ENCODE measurements at regions not wholly inside any gene's neighbourhood (a gene's known extent, or its start where the extent isn't known, plus 50 kb on each side); places are given as distances from the start of the nearest gene placed in this dataset.

DNA sequence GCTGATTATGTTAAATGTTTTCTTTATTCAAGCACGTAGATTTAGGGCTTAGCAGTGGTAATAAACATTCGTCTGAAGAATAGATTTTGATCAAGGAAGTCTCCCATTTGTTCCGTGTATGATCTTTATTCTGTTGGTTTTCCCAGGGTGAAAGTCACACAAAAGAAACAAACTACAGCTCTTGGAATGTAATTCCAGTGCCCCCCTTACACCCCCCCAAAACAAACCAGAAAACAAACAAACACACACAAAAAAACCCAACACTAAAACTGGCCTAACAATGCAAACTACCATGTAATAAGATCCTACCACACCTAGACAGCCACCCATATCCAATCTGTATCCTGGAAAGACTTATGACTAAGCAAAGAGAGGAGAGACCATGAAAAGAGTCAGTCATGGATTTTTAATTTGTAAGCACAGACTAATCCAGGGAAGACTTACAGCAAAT lies 196.2 kb upstream of the ELL2 start:
- no peak for DNase-seq

DNA sequence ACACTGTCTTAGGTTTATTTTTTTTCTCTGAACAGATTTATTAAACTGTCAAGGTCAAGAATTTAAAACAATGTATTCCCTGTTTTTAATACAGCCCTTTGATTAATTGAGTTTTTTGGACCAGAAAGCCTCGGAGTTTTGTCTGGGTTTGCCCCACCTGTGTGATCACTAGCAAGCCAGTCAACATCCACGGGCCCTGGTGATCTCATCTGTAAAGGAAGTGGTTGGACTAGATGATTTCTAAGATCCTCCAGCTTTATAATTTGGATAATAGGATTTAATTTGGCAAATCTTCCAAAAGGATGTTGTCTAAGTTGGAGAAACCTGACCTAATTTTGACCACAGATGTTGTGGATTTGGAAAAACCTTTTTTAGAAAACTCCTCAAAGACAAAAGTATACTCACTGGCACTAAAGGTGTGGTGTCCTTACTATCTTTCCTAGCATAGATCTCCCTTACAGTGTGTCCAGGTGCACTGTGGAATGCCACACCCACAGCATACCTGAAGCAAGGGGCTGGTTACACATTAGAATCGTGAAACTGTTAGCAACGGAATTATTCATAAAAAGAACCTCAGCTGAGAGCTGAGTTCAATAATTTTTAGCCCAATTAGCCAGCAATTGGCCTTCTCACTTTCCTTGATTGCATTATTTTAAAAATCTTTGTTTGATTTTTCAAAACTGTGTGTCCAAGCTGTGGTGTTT lies 195.6 kb upstream of the ELL2 start:
- DNase-seq, result no peak

DNA sequence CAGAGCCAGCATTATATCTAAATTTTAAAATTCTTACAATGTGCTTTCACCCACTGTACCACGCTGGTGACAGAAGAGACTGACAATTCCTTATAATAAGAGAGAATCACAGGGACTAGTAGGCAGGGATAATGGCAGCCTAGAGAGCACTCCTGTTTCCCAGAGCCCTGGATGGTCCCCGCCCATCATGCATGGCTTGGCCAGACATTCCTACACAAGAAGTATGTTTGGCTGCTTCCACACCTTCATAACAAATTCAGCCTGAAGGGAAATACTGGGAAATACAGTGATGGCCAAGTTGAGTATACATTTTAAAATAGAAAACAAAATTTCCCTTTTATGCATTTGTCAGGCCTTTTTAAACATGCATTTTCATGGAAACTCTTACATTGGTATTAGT lies 193.5 kb upstream of the ELL2 start:
- DNase-seq, result no peak

DNA sequence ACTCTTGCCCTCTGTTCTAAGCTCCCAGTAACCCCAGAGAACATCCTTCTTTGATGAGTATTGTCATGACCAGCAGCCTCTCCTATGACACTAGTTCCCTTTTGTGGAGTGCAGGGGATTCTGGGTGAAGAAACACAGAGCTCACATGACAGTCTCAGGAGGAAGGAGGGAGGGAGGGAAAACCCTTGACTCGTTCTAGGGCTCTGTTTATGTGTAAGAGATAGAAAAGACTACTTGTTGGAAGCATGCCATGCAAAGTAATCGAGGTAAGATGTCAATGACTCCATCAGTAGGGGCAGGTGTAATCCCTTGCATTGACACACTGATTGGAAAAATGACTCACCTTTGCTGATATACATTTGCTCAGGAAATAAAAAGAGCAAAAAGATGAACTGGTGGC lies 190.2 kb upstream of the ELL2 start:
- peak; percentile 79 for DNase-seq

DNA sequence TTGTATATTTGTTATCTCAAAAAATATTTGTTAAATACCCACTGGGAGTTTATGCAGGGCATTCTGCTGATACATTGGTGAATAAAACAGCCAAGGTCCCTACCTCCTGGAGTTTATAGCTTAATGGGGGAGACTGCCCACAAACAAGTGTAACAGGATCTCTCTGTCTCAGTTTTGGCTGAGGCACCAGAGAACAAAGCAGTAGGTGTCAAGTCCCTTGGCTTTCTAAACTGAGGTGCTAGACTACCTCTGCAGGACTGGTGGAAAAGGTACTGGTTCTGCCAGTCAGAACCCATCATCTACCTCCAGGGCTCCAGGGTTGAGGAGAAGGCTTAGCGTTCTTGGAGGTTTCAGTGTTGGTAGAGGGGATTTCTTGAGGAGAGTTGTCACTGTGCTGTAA lies 188.4 kb upstream of the ELL2 start:
- no peak for DNase-seq

DNA sequence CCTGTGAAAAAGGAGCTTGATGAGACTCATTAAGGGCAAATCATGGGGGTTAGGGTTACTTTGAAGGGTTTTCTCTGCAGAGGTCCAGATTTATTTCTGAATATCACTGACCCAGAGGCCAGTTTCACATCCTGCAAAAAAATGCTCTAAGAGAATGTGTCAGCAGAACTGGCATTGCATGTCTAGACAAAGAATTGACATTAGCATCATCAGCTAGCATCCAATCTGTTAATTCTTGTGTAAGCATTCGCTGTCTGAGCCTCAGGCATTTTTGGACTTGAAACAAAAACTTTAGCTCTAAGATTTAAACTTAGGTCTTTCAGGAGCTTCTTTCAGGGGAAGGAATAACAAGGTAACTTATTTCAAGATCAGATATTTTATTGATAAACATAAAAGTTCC lies 187.9 kb upstream of the ELL2 start:
- peak; percentile 65 for DNase-seq

DNA sequence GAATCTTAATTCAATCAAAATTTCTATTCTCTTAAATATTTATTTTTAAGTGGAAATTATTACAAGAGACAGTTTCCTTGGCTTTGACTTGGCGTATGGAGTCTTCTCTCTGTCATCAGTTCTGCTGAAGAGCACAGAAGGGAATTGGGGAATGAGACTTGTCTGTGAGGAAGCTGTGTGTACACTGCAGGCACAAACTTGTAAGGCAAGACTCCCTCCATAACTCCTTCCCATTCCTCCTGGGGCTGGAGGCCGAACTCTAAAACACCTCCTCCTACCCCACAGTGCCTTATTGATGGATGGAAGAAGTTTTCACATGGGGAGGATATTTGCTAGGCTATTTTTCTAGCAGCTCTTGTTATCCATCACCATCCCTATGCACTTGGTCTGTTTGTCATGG lies 187.4 kb upstream of the ELL2 start:
- no peak for DNase-seq

DNA sequence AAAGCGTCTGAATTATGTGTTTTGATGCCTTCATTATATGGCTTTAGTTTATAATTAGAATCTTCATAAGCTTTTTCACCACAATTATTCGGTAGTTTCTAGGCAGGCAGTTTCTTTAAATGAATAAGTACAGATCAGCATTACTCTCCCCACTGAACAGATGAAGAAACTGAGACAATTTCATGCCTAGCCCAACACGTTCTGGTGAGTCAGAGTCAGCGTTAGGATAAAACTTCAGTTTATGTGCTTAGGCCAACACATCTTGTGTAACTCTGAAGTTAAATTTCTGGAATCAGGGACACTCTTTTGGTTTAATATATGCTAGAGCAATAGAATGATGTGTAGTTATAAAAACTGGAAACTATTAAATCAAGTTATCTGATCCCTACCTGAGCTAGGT lies 186.7 kb upstream of the ELL2 start:
- DNase-seq, result no peak

DNA sequence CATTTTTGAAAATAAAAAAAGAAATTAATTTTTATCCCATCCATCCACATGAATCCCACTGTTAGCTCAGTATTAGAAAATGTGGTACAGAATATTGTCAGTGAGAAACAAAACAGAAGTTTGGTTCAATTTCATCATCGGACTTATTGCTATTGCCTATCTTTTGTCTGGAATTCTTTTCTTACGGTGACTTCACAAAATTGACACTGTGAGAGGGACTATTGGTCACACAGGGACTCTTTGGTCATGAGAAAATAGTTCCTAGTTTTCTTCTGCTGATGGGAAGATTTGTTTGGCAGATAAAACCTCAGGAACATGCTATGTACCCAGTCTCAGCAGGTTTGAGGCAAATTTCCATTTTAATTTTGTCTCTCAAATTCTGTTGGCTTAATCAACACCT lies 186.2 kb upstream of the ELL2 start:
- no peak for DNase-seq

DNA sequence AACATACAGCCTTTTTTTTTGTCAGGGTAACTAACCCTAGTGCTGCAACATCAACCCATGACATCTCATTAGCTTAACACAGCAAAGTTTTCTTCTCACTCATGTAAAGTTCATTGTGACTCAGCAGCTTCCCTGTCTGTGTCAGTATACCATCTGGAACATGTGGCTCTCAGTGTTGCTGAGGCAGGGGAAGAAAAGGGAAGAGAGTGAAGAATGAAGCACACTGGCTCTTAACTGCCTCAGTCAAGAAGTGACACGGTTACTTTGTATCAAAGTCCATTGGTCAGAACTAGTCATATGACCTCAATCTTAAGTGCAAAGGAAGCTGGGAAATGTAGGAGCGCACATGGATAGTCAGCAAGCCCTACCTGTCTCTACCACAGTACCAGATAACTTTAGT lies 185.0 kb upstream of the ELL2 start:
- DNase-seq, result peak; percentile 91

DNA sequence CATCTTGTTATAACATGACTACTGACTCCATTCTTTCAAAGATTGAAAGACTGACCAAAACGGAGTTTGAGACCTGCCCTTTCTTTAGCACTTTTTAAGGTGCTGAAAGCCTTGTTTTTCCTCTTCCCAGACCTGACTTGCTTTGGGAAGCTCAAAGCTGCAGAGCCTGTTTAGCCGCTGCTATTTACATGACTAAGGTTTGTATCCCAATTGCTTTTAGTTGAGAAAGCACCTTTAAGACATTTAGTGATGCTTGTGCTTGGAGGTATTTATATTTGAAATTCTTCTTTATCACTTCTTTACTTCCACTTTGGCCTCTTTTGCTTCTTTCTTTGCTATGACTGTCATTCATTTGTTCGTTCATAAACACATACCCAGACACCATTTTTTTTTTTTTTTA lies 182.6 kb upstream of the ELL2 start:
- DNase-seq, result no peak

DNA sequence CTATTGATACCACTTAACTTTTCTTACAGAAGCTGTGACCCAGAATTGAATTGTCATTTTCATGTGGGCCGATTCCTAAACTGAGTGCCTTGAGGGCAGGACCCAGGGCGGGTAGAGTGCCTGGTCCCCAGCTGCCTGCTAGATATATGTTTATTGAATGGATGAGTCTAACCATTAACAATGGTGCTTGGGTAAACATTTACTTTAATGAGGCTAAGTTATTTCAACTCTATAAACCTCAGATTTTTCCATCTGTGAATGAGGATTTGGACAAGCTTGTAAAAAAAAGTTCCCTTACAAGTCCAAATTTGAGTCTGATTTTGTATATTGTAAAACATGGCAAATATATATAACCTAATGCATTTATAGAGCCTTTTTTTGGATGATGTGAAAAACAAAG lies 181.8 kb upstream of the ELL2 start:
- DNase-seq, result no peak

DNA sequence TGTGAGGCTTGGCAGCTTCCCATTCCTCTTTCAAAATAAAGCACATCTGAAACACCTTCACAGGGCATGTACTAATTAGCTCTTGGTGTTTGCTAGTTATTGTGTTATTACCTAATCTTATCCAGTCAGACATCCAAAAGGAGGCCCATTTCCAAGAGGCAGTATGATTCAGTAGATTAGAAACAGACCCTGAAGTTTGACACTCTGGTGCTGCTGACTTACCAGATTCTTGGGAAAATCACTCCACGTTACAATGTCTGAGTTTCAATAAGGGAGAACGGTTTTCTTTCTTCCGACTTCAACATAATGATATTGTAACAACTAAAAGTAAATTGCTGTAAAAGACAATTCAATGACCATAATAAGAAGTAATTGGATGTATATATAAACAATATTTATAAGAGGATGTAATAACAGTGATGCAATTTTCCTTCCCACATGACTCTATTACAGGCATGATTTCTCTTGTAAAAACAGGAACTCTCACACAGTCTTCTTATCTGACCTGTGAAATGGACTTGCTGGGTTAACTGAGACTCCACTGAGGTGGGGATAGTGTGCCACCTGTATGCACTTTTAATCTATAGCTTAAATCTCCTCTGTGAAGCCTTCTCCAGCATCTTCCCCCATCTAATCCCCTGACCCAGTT lies 181.3 kb upstream of the ELL2 start:
- DNase-seq, result peak; percentile 71

DNA sequence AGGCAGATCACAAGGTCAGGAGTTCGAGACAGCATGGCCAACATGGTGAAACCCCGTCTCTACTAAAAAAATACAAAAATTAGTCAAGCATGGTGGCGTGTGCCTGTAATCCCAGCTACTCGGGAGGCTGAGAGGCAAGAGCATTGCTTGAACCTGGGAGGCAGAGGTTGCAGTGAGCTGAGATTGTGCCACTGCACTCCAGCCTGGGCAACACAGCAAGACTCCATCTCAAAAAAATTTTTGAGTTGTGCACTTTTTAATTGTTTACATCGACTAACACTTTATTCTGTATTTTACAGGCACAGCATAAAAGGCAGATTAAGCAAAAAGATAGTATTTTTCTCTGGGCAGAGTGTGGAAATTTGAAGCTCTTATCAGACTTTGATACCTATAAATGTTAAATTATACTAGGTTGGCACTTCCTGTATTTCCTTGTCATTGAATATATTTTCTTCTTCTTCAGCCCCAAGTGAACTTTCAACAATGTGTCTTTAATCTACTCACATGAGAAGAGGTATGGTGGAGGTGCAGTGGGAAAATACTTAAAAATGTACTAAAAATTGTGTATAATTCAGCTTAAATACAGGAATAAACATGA lies 180.6 kb upstream of the ELL2 start:
- no peak for DNase-seq

DNA sequence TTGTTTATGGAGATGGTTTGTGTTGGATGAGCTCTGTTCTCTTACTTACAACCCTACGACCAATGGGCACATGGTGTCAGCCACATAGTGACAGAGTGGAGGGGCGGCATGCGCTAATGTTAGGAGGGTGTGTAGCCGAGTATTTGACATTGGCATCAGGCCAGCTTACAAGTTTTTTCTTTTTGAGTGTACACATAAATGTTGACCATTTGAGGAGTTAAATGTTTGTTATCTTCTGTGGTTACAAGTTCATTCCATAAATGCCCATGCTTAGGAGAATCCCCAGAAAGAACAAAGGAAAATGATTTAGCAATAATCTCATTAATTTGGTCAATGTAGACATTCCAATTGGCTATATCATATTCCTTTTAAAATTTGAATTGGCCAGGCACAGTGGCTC lies 180.1 kb upstream of the ELL2 start:
- DNase-seq, result no peak

DNA sequence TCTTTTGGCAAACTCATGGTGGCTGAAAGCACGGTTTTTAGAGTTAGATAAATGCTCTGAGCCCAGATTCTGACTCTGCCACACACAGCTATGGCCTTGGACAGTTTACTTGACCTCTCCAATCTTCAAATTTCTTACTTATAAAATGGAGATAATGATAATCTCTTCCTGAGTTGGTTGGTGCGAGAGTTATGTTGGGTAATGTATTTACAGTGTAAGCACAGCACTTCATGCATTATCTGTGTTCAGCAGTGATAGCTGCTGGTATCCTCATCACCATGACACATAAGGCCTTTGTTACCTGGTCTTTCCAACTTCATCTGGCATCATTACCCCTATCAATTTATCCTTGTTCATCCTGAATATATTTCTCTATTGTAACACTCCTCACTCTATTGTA lies 178.8 kb upstream of the ELL2 start:
- no peak for DNase-seq

DNA sequence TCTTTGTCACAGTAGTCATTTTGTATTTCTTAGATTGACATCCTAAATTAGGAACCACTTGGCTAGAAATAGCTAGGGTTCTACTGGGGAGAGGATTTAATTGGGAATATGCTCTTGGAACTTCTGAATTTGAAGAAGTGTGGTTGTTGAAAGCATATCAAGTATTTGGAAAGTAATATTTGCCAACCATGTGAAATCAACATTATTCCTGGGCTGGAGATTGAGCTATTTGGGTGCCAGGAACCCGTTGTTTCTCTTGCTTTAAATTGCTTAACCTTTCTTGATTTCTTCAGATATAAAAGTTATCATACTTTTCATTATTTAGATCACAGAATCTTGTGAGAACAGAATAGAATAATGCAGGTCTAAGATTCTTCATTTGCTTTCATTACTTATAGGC lies 178.4 kb upstream of the ELL2 start:
- no peak for DNase-seq

DNA sequence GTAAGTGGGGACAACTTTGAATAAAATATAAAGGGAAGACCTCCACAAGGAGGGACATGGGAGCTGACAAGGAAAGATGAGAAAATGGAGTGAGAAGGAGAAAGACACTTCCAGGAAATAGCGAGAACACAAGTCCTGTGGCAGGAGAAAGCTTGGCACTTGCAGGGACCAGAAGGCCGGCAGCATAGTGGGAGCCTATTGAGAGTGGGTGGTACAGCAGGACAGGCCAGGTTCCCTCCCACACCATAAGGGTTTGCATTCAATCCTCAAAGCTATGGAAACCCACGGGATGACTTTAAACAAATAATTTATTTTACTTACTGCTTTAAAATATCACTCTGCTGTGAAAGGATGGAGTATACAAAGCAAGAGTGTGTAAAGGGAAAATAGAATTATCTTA lies 173.2 kb upstream of the ELL2 start:
- DNase-seq, result no peak

DNA sequence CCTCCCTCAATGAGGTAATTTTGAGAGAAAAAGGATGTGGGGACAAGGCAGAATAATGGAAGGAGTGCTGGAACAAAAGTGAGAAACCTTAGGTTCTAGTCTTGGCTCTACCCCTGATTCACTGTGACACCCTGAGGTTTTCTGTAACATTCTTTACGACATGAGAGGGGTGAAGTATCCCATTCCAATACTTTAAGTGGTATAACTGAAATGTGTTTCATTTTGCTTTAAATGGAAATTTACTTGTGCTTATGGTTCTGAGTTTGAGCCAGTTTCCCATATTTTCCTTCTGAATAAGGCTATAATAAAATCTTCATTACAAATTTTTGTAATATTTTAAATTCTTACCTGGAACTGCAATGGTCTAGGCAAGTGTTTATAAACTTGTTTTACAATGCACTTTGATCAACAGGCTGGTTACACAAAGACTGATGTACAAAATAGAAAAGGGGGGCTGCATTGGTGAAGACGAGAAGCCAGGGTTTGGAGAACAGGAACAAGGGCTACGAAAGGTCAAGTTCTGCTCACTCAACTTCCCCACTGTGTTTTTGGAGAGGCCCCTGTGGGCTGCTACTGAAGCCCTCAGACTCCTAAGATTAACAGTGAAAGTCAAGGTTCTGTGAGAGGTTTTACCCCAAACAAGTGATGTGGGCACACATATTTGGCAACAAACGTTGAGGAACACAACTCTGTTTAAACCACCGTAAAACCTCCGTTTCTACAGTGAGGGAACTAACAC lies 171.9 kb upstream of the ELL2 start:
- no peak for DNase-seq

DNA sequence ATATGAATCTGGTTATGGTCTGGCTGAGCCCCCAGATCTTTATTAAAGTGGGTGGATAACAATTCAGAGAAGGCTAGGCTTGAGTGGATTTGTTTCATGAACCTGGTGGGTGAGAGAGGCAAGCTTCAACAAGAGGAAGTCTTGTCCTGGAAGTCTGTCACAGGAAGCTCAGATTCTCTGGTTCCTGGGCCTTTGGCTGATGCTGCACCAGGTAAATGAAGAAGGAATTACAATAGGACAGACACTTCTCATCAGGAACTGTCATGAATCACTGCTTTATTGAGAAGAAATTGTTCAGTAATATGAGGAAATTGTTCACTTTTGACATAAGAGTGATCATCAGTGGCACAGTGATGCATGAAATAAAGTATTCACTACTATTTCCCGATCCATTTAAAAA lies 167.6 kb upstream of the ELL2 start:
- DNase-seq, result no peak

DNA sequence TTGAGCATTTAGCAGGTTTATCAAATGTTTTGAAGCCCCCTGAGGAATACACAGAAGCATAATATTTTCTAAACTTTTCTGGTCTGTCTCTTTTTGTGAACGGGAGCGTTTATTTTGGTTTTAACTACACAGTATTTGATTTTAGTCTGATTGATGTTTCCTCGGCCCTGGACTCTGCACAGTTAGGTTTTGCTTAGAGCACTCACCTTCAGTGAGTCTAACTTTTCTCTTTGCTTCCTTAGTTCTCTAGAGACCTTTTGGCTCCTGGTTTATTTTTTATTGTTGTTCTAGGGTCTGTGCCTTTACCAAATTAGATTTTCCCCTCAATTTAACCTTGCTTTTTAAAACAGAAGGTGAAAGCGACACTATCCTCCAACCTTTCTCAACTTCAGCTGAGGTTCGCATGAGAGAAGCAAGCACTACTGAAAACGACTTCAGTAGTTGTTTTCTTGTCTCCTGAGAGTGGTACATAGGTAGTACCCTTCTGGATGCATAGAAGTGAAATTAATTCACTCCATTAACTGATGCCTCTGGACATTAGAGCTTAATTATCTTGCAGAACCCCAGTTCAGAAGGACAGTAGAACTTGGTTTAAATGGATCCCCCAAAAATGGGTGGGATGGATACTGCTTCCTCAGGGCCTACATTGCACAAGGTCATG lies 166.7 kb upstream of the ELL2 start:
- DNase-seq, result no peak

DNA sequence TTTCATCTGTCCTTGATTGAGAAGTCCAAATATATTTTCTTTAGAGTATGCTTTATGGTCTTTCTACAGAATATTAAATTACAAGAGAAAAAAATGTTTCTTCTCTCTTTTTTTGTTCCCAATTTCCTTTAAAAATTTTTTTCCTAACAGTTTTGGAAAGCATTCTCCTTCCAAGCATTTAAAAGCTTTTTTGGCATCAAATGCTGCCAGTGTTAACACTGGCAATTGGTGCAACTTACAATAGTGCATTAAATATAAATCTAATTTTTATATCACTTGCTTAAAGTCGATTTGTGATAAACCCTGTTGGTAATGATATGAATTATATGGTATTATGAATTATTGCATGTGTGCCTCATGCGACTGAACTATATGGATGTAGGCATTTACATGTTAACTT lies 165.9 kb upstream of the ELL2 start:
- no peak for DNase-seq

DNA sequence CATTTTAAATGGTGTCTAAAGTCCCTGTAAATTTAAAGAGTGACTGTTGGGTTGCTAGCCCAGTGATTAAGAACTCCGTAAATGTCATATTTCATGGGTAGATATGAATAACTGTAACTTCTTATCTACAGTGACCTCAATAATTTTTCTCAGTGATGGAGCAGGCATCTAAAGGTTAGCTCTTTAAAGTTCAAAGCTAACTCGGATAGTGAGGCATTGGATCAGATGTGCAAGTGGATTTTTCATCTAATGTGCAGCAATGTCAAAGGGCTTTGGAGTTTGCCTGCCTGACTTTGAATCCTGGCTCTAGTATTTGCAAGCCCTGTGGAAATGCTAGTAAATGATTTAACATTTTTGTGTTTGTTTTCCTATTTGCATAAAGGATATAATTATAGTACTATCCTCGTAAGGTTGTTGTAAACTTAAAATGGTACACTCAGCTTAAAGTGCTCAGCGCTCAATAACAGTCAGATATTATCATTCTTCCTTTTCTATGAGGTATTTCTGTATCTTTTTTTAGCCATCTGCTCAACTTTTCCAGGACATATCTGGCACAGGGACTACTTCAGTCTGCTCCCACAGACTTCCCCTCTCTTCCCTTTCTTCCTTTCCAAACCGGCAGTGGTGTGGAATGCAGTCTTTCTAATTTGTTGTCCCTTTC lies 163.7 kb upstream of the ELL2 start:
- no peak for DNase-seq

Measured in inflammatory macrophage treated with lipopolysaccharide for 4 hours (primary cell).